ENCODE measurements at regions not wholly inside any gene's neighbourhood (a gene's known extent, or its start where the extent isn't known, plus 50 kb on each side); places are given as distances from the start of the nearest gene placed in this dataset.

GRCh38 chr13:29959086-29959485 lies 108.7 kb upstream of the UBL3 start:
- TF ChIP-seq, protein P1, sequence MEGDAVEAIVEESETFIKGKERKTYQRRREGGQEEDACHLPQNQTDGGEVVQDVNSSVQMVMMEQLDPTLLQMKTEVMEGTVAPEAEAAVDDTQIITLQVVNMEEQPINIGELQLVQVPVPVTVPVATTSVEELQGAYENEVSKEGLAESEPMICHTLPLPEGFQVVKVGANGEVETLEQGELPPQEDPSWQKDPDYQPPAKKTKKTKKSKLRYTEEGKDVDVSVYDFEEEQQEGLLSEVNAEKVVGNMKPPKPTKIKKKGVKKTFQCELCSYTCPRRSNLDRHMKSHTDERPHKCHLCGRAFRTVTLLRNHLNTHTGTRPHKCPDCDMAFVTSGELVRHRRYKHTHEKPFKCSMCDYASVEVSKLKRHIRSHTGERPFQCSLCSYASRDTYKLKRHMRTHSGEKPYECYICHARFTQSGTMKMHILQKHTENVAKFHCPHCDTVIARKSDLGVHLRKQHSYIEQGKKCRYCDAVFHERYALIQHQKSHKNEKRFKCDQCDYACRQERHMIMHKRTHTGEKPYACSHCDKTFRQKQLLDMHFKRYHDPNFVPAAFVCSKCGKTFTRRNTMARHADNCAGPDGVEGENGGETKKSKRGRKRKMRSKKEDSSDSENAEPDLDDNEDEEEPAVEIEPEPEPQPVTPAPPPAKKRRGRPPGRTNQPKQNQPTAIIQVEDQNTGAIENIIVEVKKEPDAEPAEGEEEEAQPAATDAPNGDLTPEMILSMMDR (IDR thresholded peaks at IDR 0.05), result no peak
- TF ChIP-seq POLR2A (IDR thresholded peaks at IDR 0.05), result no peak
